Right kidney (tissue), 1 donor: ENCODE measurements at regions not wholly inside any gene's neighbourhood (a gene's known extent, or its start where the extent isn't known, plus 50 kb on each side); places are given as distances from the start of the nearest gene placed in this dataset.
A peak's percentile ranks its signal among the peaks of the same experiment; 100 is the strongest.
"Not testable (repeated sequence)": the region's sequence is repeated elsewhere in the genome, so short reads cannot be mapped to it uniquely, and the experiment has no call there.

Experiments
- DNase-seq: peaks from one replicate; pipeline ENCODE4 v3.0.0-alpha.2; 2016

DNA sequence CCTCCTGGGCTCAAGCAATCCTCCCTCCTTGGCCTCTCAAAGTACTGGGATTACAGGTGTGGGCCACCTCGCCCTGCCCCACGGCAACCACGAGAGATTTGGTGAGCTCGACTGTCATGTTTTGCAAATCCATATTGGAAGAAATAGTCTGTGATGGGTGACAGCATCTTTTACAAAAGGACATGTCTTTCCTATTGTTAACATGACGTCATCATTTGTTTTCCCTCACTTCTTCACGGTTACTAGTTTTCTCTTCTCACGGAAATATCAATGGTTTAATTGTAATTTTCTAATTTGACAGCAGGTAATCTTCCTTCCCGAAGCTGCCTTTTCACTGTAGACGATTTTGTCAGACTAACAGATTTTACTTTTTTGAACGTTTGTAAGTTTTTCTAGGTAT is 110.8 kb upstream of the GREM2 start:
- DNase-seq, result no peak

- DNase-seq, result no peak
Measured at GRCh38 chr1:240720976-240721375, 109.0 kb upstream of the GREM2 start.

DNA sequence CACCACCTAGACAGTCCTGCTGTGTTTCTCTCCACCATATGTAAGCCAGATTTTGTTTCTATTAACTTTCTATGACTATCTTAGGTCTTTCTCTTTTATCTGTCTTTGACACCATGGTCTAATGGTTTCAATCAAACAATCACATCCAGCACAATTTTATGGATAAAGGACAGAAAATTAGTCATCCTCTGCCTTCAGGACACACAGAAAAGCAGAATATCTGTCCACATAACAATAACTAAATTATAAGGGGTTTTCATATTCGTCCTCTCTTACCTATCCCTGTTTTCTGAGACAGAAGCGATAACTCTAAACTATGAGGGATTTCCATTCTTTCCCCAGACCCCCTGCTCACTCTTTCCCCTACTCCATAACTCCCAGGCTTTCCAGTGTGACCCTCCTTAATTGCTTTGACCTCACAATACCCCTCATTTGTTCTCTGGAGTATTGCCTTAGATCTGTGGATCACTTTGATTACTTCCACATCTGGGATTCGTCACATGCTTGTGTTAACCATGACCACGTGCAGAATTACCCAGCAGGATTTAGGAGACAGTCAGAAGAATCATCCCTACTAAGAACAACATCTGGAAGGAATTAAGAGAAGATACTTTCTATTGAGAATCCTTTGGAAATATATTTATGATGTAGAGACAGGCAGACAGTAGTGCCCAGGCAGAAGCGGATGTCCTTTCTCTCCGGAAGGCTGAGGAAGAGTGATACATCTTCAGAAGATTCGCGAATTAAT is 108.2 kb upstream of the GREM2 start:
- no peak for DNase-seq

DNA sequence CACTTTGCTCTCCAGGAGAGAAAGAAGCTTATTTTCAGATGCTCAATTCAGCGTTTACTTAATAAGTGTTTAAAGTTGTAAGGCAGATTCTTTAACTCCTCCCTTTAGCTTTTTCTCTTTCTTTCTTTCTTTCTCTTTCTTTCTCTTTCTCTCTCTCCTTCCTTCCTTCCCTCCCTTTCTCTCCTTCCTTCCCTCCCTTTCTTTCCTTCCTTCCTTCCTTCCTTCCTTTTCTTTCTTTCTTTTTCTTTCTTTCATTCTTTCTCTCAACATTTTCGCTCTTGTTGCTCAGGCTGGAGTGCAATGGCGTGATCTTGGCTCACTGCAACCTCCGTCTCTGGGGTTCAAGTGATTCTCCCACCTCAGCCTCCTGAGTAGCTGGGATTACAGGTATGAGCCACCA is 104.6 kb upstream of the GREM2 start:
- not testable (repeated sequence) for DNase-seq

DNA sequence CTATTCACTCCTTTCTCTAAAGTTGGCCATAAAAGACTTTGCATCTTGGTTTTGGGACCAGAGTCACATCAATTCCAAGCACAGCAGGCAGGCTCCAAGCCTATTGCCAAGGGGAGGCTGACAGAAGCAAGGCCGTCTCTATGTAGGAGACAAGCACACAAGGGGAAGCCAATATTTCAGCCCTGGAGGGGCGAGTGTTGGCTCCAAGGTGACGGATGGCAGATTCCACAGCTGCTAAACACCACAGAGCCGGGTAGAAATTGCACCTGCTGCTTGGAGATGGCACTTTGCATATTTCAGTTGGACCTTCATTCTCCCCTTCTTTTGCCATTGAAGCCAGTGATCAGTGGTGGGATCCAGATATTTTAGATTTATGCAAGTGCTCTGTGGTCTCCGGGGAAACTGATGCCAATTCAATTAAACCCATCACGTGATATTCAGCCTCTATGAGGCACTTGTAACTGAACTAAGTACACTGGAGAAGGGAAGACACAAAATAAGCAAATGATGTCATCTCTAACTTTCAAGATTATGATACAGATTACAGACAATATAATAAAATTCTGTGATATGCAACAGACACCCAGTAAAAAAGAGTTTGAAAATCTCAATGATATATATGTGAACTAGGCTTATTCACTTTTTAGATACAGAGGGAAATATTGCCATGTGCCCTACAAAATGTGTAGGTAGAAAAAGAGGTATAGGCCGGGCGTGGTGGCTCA is 102.8 kb upstream of the GREM2 start:
- no peak for DNase-seq

- no peak for DNase-seq
Measured at GRCh38 chr1:240712014-240712731, 100.2 kb upstream of the GREM2 start.

GRCh38 chr1:240711020-240711419 is 99.1 kb upstream of the GREM2 start:
- DNase-seq, result no peak

GRCh38 chr1:240709676-240710075 is 97.7 kb upstream of the GREM2 start:
- no peak for DNase-seq

DNA sequence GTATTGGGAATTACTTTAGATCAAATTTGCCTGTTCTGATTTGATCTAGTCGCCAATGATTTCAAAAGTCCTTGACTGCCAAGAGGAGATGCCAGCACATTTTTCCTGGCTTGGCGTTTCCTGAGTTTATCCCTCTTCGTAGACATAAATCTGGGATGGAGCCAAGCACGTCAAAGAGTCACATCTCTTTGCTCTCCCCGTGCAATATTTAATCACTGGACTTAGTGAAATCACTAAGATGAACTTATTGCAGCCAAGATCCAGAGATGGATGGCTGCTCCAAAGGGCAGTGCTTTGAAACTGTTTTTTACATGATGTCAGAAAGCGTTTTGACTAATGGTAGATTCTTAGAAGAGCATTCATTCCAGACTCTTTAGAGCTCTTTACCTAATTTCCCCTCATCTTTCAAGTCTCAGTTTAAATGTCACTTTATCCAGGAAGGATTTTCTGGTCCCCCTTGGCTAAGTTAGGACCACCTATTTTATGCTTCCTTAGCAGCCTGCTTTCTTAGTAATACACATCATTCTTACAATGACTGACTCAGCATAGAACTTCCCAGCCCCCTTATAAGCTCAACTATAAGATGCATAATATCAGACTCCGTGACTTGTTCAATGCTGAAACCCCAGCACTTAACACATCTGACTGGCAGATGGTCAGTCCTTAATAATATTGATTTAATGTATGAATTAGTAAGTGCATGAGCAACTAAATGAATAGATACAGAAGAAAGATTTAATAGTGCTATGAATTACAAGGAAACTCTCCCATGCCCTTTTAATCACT is 94.4 kb upstream of the GREM2 start:
- no peak for DNase-seq

DNA sequence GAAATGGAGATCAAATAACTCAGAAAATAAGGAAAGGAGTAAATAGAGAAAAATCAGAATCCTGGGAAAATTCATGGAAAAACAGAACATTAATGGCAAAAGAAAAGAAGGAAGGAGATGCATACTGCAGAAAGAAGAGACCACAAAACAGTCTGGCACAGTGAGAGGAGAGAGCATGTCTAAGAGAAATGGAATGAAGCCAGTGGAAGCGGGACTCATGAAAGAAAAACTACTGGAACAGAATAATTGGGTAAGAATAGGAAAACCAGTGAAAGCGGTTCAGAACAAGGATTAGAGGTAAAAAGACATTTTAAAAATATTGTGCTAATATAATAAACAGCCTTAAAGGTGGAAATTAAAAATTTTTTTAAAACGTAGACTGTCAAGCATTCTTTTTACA is 93.6 kb upstream of the GREM2 start:
- DNase-seq, result no peak

DNA sequence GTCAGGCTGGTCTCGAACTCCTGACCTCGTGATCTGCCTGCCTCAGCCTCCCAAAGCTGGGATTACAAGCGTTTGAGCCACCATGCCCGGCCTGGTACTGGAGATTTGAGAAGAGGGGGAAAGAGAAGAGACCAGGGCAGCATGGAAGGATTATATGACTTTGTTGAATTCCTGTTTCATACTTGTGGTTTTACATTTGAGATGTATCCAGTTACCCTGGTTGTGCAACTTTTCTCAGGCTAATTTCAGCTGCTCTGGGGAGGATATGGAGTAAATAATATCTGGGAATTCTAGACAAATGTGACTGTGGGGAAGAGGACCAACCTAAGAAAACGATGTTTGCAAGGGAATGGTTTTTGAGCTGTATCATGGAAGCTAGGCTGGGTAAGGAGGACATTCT is 89.5 kb upstream of the GREM2 start:
- DNase-seq, result no peak

DNA sequence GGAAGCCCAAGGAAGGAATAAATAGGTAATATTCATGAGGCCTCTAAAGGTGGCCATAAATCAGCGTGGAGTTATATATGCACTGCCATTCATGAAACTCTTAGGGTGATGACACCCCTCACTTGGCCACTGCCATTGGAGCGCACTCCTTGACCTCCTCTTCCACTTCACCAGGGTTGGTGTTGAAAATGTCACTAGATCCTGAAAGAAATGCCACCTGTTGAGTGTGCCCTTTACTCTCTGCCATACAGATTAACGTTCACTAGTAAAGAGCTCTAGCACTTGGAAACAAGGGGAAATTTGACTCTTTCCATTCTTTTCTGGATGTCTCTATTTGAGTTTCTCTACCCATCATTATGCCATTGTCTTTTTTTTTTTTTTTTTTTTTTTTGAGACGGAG is 83.5 kb upstream of the GREM2 start:
- DNase-seq, result no peak

GRCh38 chr1:240693844-240694243 is 81.9 kb upstream of the GREM2 start:
- DNase-seq, result no peak

DNA sequence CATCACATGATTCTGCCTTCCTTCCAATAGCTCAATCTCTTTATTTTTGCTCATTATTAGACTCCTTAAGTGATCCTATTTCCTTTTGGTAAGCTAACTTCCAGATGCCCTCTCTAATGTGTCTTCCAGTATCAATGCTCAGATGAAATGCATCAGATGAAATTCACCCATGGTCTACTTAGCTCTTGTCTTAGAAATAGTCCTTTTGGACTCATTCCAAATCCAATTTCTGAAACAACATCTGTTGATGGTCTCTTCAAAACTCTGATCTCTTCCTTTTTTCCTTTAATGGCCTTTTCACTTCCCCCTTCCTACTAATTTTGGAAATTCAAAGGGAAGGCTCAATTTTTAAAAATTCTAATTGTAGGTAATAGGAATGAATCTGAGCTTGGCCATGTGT is 81.1 kb upstream of the GREM2 start:
- no peak for DNase-seq

GRCh38 chr1:240691909-240692705 is 80.2 kb upstream of the GREM2 start:
- DNase-seq, result peak; percentile 19

DNA sequence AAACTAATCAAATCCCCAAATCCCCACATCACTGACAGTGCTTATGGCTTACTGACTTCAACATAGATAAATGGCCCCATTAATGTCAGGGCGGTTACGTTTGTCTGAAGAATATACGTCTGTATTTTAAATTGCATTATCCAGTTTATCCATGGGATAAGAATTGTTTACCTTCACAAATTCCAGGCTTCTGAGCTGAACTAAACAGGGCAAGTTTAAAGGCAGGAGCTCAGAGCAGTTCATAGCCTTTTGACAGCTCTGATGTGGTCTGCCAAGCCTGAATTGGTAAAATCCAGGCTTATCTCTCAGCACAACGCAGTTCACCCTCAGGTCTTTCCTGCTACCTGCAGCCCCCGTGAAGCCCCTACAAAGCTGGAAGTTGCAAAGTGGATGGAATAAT is 79.5 kb upstream of the GREM2 start:
- DNase-seq, result no peak

DNA sequence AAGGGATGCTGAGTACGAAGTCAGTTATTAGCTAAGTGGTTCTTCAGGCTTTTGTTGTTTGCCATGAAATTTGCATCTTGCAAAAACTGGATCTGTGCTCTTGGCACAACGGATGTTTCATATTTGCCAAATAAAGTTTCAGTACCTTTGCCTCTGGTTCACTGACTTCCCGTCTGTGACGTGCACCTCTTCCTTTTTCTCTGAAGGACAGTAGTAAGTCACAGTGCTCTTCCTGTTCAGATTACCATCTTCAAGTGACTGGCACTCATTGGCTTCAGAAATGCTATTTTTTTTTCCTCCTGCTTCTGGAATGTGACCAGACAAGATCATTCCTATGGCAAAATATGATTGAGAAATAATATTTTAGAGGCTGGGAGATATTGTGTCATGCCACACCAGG is 75.9 kb upstream of the GREM2 start:
- DNase-seq, result no peak

DNA sequence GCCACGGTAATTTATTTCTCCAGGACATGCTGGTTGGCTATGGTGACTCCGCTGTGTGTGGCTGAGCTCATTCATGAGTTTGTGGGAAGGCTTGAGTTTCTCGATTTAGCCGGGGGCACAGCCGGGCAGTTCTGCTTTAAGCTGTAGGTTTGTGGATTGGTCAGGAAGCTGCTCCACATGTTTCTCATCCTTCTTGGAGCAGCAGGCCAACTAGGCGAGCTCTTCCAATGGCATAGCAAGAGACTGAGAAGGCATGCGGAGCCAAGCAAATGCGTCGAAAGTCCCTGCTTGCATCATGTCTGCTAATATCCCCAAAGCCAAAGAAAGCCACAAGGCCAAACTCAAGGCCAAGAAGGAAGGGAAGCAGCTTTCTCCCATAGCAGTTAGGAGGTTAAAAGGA is 71.6 kb upstream of the GREM2 start:
- DNase-seq, result no peak

GRCh38 chr1:240682859-240683242 is 70.9 kb upstream of the GREM2 start:
- DNase-seq, result no peak

GRCh38 chr1:240682166-240682858 is 70.4 kb upstream of the GREM2 start:
- DNase-seq, result no peak

DNA sequence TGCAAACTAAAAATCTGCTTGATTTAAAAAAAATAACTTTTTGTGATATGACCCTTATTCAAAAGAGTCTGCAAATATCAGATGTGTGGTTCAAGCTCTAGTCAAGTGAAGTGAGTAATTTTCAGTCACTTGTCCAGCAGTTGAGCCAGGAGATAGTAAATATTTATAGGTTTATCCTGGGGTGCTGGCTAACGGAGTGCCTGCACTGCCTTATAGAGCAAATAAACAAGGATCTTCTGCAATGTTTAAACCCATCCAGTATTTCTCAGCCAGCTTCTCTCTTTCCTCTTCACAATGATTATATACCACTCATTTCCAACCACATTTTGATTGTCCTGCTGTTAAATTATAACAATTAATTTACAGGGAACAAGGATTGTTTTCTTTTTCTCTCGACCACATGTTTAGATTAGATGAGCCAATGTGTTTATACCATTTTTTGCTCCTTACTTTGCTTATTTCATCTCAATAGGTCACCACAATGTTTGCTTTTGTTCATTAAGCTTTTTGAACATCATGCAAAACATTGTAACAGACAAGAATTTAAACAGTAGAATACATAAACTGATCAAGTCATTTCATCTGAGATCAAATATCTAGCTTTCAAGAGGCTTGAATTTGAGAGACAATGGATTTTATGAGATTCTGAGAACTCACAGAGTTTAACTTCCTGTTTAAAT is 60.3 kb upstream of the GREM2 start:
- DNase-seq, result no peak
